Gastrocnemius medialis (tissue), 4 donors: ENCODE measurements at regions not wholly inside any gene's neighbourhood (a gene's known extent, or its start where the extent isn't known, plus 50 kb on each side); places are given as distances from the start of the nearest gene placed in this dataset.

Experiments used
- ATAC-seq, 2 donors: fragments of 150-250 bp; one replicate each; pipeline ENCODE4 v1.9.1; 2016
- DNase-seq, 2 donors: peaks; one replicate each; pipeline ENCODE4 v3.0.0-alpha.2; 2019
- H3K27ac ChIP-seq, 4 donors: fragments of 200-600 bp; sonication (generic); 1 replicate in 1 of 4; 2 replicates in 3 of 4; pipeline ENCODE4 v1.5.1; 2016 to 2018; ENCODE audit warnings: mild to moderate bottlenecking in 2 of 4, moderate library complexity in 1 of 4
- H3K27me3 ChIP-seq, 3 donors: fragments of 200-600 bp; sonication (generic) in 2 of 3; 1 replicate in 1 of 3; 2 replicates in 2 of 3; pipeline versions ENCODE4 v1.5.1 to v1.6.0; 2016 to 2019; ENCODE audit warnings: mild to moderate bottlenecking in 1 of 3, moderate library complexity in 1 of 3
- H3K36me3 ChIP-seq, 2 donors: fragments of 200-600 bp; sonication (generic) in 1 of 2; one replicate each; pipeline ENCODE4 v1.5.1; 2017 to 2018
- H3K4me1 ChIP-seq, 2 donors: fragments of 200-600 bp; sonication (generic) in 1 of 2; one replicate each; pipeline ENCODE4 v1.5.1; 2016 to 2017; ENCODE audit warnings: mild to moderate bottlenecking in 2 of 2
- H3K4me3 ChIP-seq, 4 donors: fragments of 200-600 bp; sonication (generic) in 3 of 4; 1 replicate in 1 of 4; 2 replicates in 3 of 4; pipeline ENCODE4 v1.5.1; 2016 to 2019; ENCODE audit warnings: mild to moderate bottlenecking in 2 of 4
- H3K9me3 ChIP-seq, 3 donors: fragments of 200-600 bp; sonication (generic) in 2 of 3; 1 replicate in 1 of 3; 2 replicates in 2 of 3; pipeline ENCODE4 v1.5.1; 2016 to 2019
- CTCF ChIP-seq, 5 experiments: fragments of 450-650 bp in 3 of 5; fragments of 200-600 bp in 2 of 5; sonication (generic) in 2 of 5; IDR thresholded peaks in 4 of 5; conservative IDR thresholded peaks in 1 of 5; 1 replicate in 4 of 5; 2 replicates in 1 of 5; pipeline ENCODE4 v1.5.1; 2016 to 2019; ENCODE audit warnings: antibody characterized with exemption in 5 of 5, mild to moderate bottlenecking in 3 of 5, moderate library complexity in 3 of 5
- POLR2A ChIP-seq, 2 donors: fragments of 450-650 bp; IDR thresholded peaks; one replicate each; pipeline ENCODE4 v1.6.1; 2017; ENCODE audit warnings: antibody characterized with exemption in 2 of 2, mild to moderate bottlenecking in 2 of 2, moderate library complexity in 2 of 2
- in situ Hi-C, 4 donors: fragments of 200-750 bp; cut with MboI; loops; one replicate each; pipeline versions ENCODE4 v1.15.0 to v1.8.0; 2017; ENCODE audit warnings: low sequenced_read_pairs in 4 of 4
- intact Hi-C: fragments of 100-400 bp; cut with DNase I; formaldehyde crosslinking; loops from one replicate; pipeline ENCODE4 v1.15.1; 2023; ENCODE audit warnings: low total_unique reads

DNA sequence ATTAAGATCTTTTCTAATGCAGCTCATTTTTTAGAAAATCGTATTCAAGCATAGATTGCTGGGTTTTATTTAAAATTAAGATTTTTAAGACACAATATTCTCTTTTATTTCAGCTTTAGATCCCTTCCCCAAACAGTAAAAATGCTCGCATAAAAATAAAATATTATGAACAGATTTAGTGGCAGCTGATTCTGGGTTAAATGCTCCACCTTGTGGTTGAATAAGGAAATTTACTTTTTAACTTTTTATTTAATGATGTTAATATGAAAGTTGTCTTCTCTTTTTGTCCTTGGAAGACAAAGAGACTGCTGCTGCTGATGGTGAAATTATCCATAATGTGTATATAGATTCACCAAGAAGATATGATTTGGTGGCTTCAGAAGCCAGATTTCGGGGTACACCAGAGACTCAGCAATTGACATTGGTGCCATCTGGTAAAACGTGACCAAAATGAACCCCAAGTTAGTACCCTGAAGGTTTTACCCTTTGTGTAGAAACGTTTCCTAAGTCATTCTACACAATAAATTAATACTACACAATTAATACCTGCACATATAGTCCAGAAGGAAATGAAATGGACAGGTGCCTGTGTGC lies 128.0 kb downstream of the ADAMTS1 start:
- DNase-seq (no peak), ATAC-seq (no peak)
- H3K36me3 ChIP-seq = no peaks in the 10 kb centered on the region
- no peaks in the 10 kb centered on the region for H3K27me3 ChIP-seq
- TF ChIP-seq CTCF (IDR thresholded peaks at IDR 0.05 in 4 of 5, conservative IDR thresholded peaks at IDR 0.05 in 1 of 5) (peak; percentile 30 to 58 (median 32)), POLR2A (IDR thresholded peaks at IDR 0.05) (no peak)
- intact Hi-C loops = no loop called here
- no peaks in the 10 kb centered on the region for H3K9me3 ChIP-seq
- in situ Hi-C loops = loop anchor here (10.0 to 25.0 kb wide), 2 partner anchors 830 to 832 kb away; no protein-coding TSS in a partner anchor
- H3K4me3 ChIP-seq = no peak overlapping the region
- no peak overlapping the region for H3K27ac ChIP-seq
- peaks cover 0 to 7% of the 10 kb centered on the region in 2 donors for H3K4me1 ChIP-seq

GRCh38 chr21:26715878-26716506 lies 129.2 kb downstream of the ADAMTS1 start:
- DNase-seq = no peak
- H3K9me3 ChIP-seq = no peaks in the 10 kb centered on the region
- in situ Hi-C loops (loop anchor here (10.0 to 25.0 kb wide), 2 partner anchors 829 to 831 kb away; no protein-coding TSS in a partner anchor), intact Hi-C loops (no loop called here)
- no peaks in the 10 kb centered on the region for H3K27me3 ChIP-seq
- H3K4me1 ChIP-seq = peaks cover 0 to 7% of the 10 kb centered on the region in 2 donors
- ATAC-seq = peak; percentile 34 to 78
- no peak overlapping the region for H3K27ac ChIP-seq
- TF ChIP-seq CTCF (IDR thresholded peaks at IDR 0.05 in 4 of 5, conservative IDR thresholded peaks at IDR 0.05 in 1 of 5) = peak in 4 of 5 experiments; percentile 50 to 86 (median 70)
- TF ChIP-seq POLR2A (IDR thresholded peaks at IDR 0.05) = no peak
- H3K4me3 ChIP-seq = no peak overlapping the region
- no peaks in the 10 kb centered on the region for H3K36me3 ChIP-seq

- Histone ChIP-seq H3K36me3 (no peaks in the 10 kb centered on the region), H3K27me3 (no peaks in the 10 kb centered on the region), H3K4me1 (peaks cover 0 to 3% of the 10 kb centered on the region in 2 donors), H3K4me3 (no peak overlapping the region), H3K9me3 (no peaks in the 10 kb centered on the region), H3K27ac (no peak overlapping the region)
- DNase-seq (no peak), ATAC-seq (no peak)
- intact Hi-C loops (no loop called here), in situ Hi-C loops (loop anchor here (10.0 to 25.0 kb wide), 2 partner anchors 828 to 830 kb away; no protein-coding TSS in a partner anchor)
- no peak for TF ChIP-seq POLR2A (IDR thresholded peaks at IDR 0.05)
- TF ChIP-seq CTCF (IDR thresholded peaks at IDR 0.05 in 4 of 5, conservative IDR thresholded peaks at IDR 0.05 in 1 of 5) = no peak
These were observed 130.1 kb downstream of the ADAMTS1 start for GRCh38 chr21:26715116-26715515.

GRCh38 chr21:26710155-26710554 lies 135.1 kb downstream of the ADAMTS1 start:
- no peaks in the 10 kb centered on the region for H3K27me3 ChIP-seq
- in situ Hi-C loops = loop anchor here (10.0 to 25.0 kb wide), 2 partner anchors 823 to 825 kb away; no protein-coding TSS in a partner anchor
- no peak for DNase-seq
- no peak overlapping the region for H3K27ac ChIP-seq
- no peaks in the 10 kb centered on the region for H3K36me3 ChIP-seq
- H3K9me3 ChIP-seq = no peaks in the 10 kb centered on the region
- ATAC-seq = no peak
- intact Hi-C loops = loop anchor here (5.0 kb wide), 1 partner anchor 818 kb away; no protein-coding TSS in a partner anchor
- TF ChIP-seq POLR2A (IDR thresholded peaks at IDR 0.05) (no peak), CTCF (IDR thresholded peaks at IDR 0.05 in 4 of 5, conservative IDR thresholded peaks at IDR 0.05 in 1 of 5) (no peak)
- H3K4me1 ChIP-seq = no peaks in the 10 kb centered on the region
- H3K4me3 ChIP-seq = no peak overlapping the region
